Hindlimb muscle (tissue), 1 donor: ENCODE measurements at regions not wholly inside any gene's neighbourhood (a gene's known extent, or its start where the extent isn't known, plus 50 kb on each side); places are given as distances from the start of the nearest gene placed in this dataset.

Experiments
- DNase-seq: peaks from one replicate; pipeline ENCODE4 v3.0.0-alpha.2; 2013

DNA sequence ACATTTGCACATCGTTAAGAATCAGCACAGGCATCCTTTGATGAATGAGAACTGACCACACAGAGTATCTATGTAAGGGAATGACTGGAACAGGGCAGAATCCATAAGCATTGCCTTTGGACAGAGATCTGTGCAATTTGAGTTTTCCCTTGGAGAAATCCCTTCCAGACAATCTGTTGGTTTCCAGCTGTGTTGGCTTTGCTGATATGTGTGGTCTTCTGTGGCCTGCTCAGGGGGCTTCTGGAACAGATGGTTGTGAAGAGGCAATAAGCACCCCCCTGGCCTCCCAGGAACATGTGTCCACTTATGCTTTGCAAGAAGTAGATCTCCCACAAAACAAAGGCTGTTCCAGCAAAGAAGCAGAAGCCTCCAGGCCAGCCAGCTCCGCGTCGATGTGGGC lies 111.4 kb upstream of the TMEM132C start:
- DNase-seq: no peak

DNA sequence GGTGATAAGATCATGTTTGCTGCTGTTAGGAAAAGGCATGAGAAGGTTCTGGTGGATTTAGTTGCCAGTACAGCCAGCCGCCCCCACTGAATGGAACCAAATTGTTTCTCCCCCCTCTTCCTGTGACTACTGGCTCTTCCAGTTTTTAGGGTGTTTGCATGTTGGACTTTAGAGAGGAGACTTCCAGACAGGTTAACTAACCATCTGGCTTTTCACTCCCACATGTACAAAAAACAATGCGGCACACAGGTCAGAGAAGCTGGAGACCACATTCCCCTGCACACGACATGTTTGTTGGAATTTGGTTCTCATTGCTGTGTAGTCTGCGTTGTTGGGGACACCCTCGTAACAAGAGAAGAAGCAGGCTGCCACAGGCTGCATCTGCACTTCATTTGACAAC lies 103.9 kb upstream of the TMEM132C start:
- no peak for DNase-seq

DNA sequence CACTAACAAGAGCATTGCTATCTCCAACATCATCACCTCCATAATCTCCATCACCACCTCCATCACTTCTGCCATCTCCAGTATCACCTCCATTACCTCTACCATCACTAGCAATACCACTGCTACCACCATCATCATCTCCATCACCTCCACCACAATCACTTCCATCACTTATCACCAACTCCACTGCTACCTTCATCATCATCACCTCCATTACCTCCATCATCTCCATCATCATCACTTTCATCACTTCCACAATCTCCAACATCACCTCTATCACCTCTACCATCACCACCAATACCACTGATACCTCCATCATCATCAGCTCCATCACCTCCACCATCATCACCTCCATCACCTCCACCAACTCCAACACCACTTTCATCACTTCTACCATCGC lies 102.4 kb upstream of the TMEM132C start:
- no peak for DNase-seq

DNA sequence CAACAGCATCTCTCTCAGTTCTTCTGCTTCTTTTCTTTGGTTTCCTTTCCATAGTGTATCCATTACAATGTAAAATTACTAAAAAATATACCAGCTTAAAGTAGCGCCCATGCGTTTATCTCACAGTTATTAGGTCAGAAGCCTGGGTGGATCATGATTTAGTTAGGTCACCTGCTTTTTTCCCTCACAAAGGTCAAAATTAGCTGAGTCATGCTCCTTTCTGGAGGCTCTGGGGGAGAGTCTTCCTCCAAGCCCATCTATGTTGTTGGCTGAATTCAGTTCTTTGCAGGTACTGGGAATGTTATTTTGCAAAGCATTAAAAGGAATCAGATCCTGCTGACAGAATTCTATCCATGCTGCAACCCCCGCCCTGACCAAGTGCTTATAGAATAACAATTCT lies 101.6 kb upstream of the TMEM132C start:
- no peak for DNase-seq

DNA sequence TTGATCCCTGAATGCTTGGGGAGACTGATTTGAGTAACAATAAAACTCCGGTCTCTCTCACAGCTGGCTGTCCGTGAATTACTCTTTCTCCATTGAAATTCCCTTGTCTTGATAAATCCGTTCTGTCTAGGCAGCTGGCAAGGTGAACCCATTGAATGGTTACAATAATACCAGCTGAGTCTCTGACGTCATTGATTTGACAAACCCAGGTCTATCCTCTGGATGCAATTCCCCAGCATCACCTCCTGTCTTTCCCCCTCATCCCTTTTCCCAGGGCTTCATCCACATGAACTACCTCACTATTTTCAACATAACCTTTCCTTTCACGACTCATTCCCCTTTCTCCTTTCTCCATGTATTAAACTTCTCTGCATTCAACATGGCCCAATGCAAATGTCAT lies 98.7 kb upstream of the TMEM132C start:
- DNase-seq: no peak

DNA sequence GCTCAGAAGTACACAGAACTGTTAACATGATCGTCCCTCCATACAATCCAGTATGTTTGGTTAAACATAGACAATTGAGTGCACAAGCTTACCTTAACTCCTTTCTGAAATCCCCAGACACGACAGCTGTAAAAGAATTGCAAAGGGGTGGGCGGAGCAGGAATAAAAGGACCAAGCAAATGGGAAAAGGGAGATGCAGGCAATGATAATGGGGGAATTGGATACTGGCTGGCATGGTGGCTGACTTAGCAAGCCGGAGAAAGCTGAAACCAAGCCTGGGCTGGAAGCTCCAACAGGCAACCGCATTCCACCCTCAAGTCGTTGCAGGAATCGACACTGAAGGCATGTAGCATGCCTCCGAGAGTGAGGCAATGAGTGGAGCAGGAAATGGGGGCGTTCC lies 96.8 kb upstream of the TMEM132C start:
- DNase-seq: no peak

DNA sequence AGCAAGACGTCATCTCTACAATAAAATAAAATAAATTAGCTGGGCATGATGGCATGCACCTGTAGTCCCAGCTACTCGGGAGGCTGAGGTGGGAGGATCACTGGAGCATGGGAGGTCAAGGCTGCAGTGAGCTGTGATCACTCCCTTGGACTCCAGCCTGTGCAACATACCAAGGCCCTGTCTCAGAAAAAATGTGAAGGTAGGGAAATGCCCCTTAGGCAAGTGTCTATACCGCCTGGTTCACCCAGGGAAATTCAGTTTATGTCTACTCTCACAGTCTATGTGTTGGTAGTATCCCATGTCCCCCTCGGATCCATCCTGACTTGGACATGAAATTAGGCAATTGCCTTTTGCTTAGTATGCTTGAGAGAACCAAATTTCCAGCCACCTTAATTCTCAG lies 88.4 kb upstream of the TMEM132C start:
- DNase-seq: no peak

DNA sequence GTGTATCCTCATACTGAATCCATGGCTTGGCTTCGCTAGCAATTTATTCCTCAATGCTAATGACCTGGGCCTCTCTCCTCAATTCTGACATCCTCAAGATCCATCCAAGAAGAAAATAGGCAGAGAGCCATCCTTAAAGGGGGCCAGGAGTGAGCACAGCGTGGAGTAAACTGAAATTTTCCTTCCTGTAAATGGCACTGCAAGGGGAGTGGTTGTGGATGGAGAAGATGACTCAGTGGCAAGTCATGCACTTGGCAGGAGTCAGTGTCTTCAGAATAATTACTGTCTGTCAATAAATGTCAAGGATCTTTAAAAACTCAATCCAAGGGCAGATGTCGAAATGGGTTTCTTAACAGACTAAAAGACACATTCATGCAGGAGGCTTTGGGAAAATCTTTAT lies 88.0 kb upstream of the TMEM132C start:
- no peak for DNase-seq

DNA sequence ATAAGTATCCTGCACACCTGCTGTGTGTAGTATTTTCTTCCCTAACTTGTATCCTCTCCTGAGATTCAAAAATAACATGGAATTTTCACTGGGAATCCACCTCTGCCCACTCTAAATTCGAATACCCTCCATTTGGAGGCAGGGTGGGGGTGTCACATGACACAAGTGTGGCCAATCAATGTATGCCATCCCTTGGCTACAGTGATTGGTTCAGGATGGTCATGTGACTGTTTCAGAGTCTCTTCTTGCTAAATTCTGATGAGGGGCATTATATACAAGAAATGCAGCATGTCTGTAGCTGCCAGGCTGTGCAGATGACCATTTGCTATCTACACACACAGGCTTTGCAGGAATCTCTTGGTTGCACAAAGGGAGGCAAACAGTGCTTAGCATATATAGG lies 86.8 kb upstream of the TMEM132C start:
- no peak for DNase-seq

DNA sequence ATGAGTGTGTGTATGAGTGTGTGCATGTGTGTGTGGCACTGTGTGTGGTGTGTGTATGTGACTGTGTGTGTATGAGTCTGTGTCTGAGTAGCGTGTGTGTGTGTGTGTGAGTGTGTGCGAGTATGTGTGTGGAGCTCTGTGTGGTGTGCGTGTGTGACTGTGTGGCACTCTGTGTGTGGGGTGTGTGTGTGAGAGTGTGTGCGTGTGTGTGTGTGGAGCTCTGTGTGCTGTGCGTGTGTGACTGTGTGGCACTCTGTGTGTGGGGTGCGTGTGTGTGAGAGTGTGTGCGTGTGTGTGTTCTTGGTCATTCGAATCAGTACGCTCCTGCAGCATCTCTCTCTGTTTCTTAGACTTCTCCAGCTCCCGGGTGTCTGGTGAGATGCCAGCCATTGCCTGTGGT lies 76.9 kb upstream of the TMEM132C start:
- DNase-seq: no peak

DNA sequence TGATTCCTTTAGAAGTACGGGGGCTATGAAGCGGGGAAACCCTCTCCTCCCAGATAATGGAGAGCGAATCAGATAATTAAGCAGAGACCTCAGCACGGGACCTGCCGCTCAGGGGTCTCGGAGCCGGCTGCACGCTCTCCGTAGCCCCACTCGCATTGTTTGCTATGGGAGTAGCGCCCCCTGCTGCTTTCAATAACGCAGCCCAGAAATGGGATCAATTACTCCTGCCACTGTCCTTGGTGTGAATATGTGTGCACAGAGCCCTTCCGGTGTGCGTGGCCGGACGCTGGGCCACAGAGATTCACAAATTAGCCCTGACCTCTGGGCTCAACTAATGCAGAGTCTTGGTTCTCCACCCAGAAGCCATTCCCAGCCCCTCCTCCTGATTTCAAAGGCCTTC lies 76.4 kb upstream of the TMEM132C start:
- peak; percentile 11 for DNase-seq

DNA sequence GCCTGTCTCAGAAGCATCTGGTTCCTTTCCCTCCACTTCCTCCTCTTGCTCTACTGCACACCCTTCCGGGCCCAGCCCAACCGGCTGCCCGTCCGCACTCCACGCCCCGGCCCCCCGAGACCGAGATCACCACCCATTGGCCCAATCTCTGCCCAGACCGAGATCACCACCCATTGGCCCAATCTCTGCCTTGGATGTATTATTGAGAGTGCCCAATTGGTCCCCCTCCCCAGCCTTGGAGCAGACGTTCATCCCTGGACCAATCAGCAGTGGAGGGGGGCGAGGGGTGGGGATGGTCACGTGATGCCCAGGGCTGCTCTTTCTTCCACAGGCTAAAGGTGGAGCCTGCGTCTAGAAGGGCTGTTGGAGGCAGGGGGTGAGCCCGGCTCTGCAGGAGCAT lies 75.6 kb upstream of the TMEM132C start:
- DNase-seq: no peak

DNA sequence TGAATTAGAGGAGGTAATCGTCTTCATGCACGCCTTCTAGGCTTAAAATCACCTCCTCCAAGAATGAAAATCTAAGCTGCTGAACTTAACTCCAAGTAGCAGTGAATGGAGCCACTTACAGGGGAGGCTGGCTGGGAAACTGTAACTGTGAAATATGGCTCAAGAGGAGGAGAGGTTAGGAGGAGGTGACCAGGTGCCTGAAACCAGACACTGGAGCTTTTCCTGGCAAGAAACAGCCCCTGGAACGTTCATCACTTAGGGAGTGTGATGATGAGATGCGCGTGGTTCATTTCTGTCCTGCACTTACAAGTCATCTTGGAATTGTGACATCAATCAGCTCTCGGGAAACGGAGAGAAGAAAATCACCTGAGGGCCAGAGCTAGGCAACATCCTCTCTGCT lies 62.3 kb upstream of the TMEM132C start:
- no peak for DNase-seq

DNA sequence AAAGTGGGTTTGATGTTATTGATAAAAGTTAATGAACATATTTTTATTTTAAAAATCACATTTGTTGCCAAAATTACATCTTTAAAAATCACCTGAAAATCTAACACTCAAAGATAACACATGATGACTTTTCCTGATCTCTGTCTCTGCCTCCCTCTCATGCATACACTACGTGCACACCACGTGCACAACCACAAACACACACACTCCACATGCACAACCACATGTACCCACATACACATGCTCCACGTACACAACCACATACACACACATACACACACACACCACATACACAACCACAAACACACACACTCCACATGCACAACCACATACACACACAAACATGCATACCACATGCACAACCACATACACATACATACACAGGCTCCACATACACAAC lies 61.8 kb upstream of the TMEM132C start:
- no peak for DNase-seq

DNA sequence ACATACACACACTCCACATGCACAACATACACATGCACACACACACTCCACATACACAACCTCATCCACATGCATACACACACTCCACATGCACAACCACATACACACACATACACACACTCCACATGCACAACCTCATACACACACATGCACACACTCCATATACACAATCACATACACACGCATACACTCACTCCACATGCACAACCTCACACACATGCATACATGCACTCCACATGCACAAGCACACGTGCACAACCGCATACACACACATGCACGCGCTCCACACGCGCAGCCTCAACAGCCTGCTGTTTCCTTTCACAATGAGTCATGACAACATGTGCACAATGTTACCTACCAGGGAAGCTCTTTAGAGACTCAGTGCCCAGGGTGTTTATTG lies 61.2 kb upstream of the TMEM132C start:
- DNase-seq: no peak
